ENCODE measurements at regions not wholly inside any gene's neighbourhood (a gene's known extent, or its start where the extent isn't known, plus 50 kb on each side); places are given as distances from the start of the nearest gene placed in this dataset.
"Not testable (repeated sequence)": the region's sequence is repeated elsewhere in the genome, so short reads cannot be mapped to it uniquely, and the experiment has no call there.

DNA sequence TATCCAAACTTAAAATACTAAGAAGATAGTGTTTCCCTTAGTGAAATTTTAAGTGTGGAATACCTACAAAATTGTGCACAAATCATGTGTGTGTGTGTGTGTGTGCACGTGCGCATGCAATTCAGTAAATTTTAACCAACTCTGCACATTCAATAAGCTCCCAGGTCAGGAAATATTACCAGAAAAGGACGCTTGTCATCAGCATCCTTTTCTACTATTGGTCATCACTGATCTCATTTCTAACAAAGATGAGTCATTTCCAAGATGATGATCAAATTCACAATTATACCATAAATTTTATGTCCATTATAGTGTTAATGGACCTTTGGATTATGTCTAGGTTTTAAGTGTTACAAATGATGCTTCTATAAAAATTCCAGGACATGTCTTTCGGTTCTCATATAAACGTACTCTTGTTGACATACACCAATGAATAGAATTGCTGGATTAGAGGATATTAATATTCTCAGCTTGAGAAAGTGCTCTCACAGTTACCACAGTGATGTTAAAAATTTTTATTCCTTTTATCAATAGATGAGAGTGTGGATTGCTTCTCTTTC, 560.9 kb upstream of the AGA start:
- no peaks in the 10 kb centered on the region for H3K36me3 Mint-ChIP-seq
- peaks cover 0 to 8% (median 0%) of the 10 kb centered on the region in 3 donors for H3K9me3 Mint-ChIP-seq
- no peaks in the 10 kb centered on the region for H3K27me3 Mint-ChIP-seq
- no peak overlapping the region for H3K27ac Mint-ChIP-seq
- no peaks in the 10 kb centered on the region for H3K4me1 Mint-ChIP-seq
- no peak overlapping the region for H3K4me3 Mint-ChIP-seq

- H3K27me3 Mint-ChIP-seq: no peaks in the 10 kb centered on the region
- H3K4me1 Mint-ChIP-seq: no peaks in the 10 kb centered on the region
- H3K27ac Mint-ChIP-seq: no peak overlapping the region
- peaks cover 0 to 8% (median 0%) of the 10 kb centered on the region in 3 donors for H3K9me3 Mint-ChIP-seq
- H3K4me3 Mint-ChIP-seq: no peak overlapping the region
- H3K36me3 Mint-ChIP-seq: no peaks in the 10 kb centered on the region
These were observed 568.4 kb upstream of the AGA start for GRCh38 chr4:178010596-178010995.

DNA sequence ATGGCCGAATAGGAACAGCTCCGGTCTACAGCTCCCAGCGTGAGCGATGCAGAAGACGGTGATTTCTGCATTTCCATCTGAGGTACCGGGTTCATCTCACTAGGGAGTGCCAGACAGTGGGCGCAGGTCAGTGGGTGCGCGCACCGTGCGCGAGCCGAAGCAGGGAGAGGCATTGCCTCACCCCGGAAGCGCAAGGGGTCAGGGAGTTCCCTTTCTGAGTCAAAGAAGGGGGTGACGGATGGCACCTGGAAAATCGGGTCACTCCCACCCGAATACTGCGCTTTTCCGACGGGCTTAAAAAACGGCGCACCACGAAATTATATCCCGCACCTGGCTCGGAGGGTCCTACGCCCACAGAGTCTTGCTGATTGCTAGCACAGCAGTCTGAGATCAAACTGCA, 572.8 kb upstream of the AGA start:
- H3K4me3 Mint-ChIP-seq, H3K27me3 Mint-ChIP-seq: not testable (repeated sequence)

DNA sequence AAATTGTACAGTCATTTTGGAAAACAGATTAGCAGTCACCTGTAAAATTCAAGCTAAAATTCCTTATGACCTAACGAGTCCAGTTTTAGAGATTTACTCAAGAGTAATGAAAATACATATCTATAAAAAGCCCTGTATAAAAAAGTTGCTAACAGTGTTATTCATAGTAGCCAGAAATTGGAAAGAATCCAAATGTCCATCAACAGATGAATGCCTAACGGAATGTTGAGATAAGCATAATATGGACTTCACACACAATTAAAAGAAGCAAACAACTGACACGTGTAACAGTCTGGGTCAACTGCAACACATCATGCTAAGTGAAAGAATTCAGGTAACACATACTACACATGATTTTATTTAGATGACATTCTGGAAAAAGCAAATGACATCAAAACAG, 584.8 kb upstream of the AGA start:
- H3K4me3 Mint-ChIP-seq: no peak overlapping the region
- H3K36me3 Mint-ChIP-seq: no peaks in the 10 kb centered on the region
- no peak overlapping the region for H3K27ac Mint-ChIP-seq
- H3K4me1 Mint-ChIP-seq: no peaks in the 10 kb centered on the region
- peaks cover 1 to 4% (median 1%) of the 10 kb centered on the region in 3 donors for H3K9me3 Mint-ChIP-seq
- H3K27me3 Mint-ChIP-seq: no peaks in the 10 kb centered on the region

More for the DNA sequence above, 572.8 kb upstream of the AGA start:
- not testable (repeated sequence) for H3K9me3 Mint-ChIP-seq, H3K27ac Mint-ChIP-seq, H3K4me1 Mint-ChIP-seq, H3K36me3 Mint-ChIP-seq

DNA sequence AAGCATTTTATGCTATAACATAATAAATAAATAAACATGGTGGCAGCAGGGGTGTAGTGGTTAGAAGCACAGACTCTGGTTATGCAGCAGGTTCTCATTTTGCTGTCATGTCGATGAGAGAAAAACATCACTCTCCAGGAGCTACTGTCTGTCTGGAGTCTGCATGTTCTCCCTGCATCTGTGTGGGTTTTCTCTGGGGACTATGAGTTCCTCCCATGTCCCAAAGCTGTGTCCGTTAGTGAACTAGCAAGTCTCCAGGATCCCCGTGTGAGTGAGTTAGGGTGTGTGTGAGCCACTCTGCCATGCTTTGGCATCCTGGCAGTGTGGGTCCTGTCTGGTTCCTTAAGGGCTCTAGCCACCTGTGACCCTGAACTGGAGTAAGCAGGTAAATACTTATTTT, 585.6 kb upstream of the AGA start:
- H3K36me3 Mint-ChIP-seq: no peaks in the 10 kb centered on the region
- peaks cover 1 to 4% (median 1%) of the 10 kb centered on the region in 3 donors for H3K9me3 Mint-ChIP-seq
- no peaks in the 10 kb centered on the region for H3K27me3 Mint-ChIP-seq
- no peak overlapping the region for H3K4me3 Mint-ChIP-seq
- H3K27ac Mint-ChIP-seq: no peak overlapping the region
- no peaks in the 10 kb centered on the region for H3K4me1 Mint-ChIP-seq

DNA sequence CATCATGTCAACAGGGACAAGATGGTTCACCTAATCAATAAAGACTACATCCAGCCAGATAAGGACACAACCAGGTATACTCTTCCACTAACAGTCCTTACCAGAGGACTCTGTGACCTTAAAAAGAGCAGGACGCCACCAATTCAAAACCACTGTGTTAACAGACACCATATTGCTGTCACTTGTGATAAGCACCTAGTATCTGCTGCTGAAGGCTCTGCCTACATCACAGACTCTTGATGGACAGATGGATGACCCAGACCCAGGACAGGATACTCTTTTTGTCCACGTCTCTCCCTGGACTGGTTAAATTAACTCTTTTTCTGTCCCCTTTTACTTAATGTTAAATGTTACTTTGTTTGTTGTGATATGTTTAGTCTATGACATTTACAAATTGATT, 586.2 kb upstream of the AGA start:
- Mint-ChIP-seq H3K9me3 (peaks cover 1 to 4% (median 1%) of the 10 kb centered on the region in 3 donors), H3K4me3 (no peak overlapping the region), H3K36me3 (no peaks in the 10 kb centered on the region), H3K4me1 (no peaks in the 10 kb centered on the region), H3K27me3 (no peaks in the 10 kb centered on the region), H3K27ac (no peak overlapping the region)

GRCh38 chr4:178037459-178038214, 595.4 kb upstream of the AGA start:
- Mint-ChIP-seq H3K27ac (no peak overlapping the region), H3K9me3 (peaks cover 0 to 7% (median 2%) of the 10 kb centered on the region in 3 donors), H3K27me3 (no peaks in the 10 kb centered on the region), H3K4me3 (no peak overlapping the region), H3K36me3 (peaks cover 3% of the 10 kb centered on the region), H3K4me1 (no peaks in the 10 kb centered on the region)

- Mint-ChIP-seq H3K9me3 (peaks cover 4 to 6% (median 4%) of the 10 kb centered on the region in 3 donors), H3K36me3 (no peaks in the 10 kb centered on the region), H3K4me3 (no peak overlapping the region), H3K27me3 (no peaks in the 10 kb centered on the region), H3K4me1 (no peaks in the 10 kb centered on the region), H3K27ac (no peak overlapping the region)
These were observed 614.8 kb upstream of the AGA start for GRCh38 chr4:178056996-178057395.

GRCh38 chr4:178063568-178063967, 621.3 kb upstream of the AGA start:
- Mint-ChIP-seq H3K4me1 (no peaks in the 10 kb centered on the region), H3K27ac (no peak overlapping the region), H3K27me3 (no peaks in the 10 kb centered on the region), H3K9me3 (peaks cover 2 to 4% (median 3%) of the 10 kb centered on the region in 3 donors), H3K36me3 (no peaks in the 10 kb centered on the region), H3K4me3 (no peak overlapping the region)

DNA sequence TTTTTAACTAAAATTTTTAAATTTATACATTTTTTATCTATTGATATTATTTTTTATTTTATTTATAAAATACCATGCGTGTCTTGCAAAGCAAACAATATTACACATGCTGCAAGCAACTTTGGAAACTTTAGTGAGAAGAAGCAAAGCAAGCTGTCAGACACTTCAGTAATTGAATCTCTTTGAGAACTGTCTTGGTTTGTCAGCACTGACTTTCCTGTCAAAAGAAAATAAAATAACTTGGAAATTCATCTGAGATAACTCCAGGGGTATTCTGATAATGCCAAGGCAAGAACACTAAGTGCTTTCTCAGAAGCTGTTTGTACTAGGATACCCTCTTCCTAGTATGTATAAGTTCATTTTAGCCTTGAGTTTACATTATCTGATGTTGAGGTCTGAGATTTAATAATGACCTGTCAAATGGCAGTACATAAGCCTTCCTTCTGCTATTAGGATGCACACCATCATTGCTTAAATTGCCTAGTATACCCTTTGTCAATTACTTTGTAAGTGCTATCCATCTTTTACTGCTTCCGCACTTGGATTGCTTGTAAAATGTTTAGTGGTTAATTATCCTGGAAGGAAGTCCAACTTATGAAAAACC, 624.2 kb upstream of the AGA start:
- H3K4me3 Mint-ChIP-seq: no peak overlapping the region
- H3K36me3 Mint-ChIP-seq: no peaks in the 10 kb centered on the region
- no peaks in the 10 kb centered on the region for H3K27me3 Mint-ChIP-seq

DNA sequence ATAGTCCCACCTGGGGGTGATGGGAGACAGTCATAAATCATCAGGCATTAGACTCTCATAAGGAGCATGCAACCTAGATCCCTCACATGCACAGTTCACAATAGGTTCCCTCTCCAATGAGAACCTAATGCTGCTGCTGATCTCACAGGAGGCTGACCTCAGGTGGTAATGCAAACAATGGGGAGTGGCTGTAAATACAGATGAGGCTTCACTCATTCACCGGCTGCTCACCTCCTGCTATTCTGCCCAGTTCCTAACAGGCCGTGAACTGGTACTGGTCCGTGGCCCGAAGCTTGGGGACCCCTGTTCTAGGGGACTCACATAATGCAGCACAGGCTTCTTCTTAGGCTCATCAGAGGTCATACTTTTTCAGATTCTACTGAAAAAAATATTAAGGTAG, 625.9 kb upstream of the AGA start:
- no peak overlapping the region for H3K4me3 Mint-ChIP-seq
- H3K4me1 Mint-ChIP-seq: no peaks in the 10 kb centered on the region
- H3K27ac Mint-ChIP-seq: no peak overlapping the region
- H3K27me3 Mint-ChIP-seq: no peaks in the 10 kb centered on the region
- H3K9me3 Mint-ChIP-seq: peaks cover 0 to 3% (median 2%) of the 10 kb centered on the region in 3 donors
- H3K36me3 Mint-ChIP-seq: no peaks in the 10 kb centered on the region

More for the DNA sequence above, 624.2 kb upstream of the AGA start:
- Mint-ChIP-seq H3K9me3 (peaks cover 0 to 3% (median 2%) of the 10 kb centered on the region in 3 donors), H3K4me1 (no peaks in the 10 kb centered on the region), H3K27ac (no peak overlapping the region)

DNA sequence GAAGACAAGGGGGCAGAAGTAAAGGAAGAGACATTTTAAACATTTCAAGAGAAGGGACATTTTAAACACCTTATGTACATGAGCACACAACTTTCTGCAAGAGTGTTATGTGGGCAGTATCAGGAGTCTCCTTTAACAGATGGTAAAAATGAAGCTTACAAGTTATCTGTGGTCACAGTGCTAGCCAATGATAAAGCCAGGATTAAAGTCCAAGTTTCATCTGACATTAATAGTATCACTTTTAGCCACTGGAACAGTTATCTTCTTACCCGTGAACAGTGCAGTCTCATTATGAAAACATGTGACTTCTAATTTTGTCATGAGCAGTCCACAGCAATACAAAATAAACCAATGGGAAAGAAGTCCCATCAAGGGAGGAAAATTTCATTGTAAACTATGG, 627.9 kb upstream of the AGA start:
- Mint-ChIP-seq H3K4me1 (no peaks in the 10 kb centered on the region), H3K9me3 (peaks cover 0 to 3% (median 2%) of the 10 kb centered on the region in 3 donors), H3K4me3 (no peak overlapping the region), H3K36me3 (no peaks in the 10 kb centered on the region), H3K27me3 (no peaks in the 10 kb centered on the region), H3K27ac (no peak overlapping the region)

GRCh38 chr4:178080312-178080711, 638.1 kb upstream of the AGA start:
- Mint-ChIP-seq H3K36me3 (no peaks in the 10 kb centered on the region), H3K4me3 (no peak overlapping the region), H3K9me3 (peaks cover 0 to 3% (median under 1%) of the 10 kb centered on the region in 3 donors), H3K27ac (no peak overlapping the region), H3K27me3 (no peaks in the 10 kb centered on the region), H3K4me1 (no peaks in the 10 kb centered on the region)

DNA sequence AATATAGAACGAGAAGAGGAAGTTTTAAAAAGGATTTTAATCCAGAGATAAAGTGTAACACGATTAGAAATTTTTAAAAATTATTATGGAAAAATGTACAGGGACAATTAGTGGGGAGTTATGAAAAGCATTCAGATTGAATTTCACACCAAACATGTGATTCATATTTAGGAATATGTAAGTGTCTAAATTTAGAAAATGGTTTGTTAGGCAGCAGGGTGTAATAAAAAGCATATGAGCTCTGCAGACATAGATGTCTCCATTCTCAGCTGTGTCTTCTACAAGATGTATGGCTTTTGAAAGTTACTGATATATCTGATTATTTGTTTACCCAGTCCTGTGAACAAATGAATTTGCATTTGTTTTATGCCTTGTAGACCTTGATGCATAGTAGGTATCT, 638.9 kb upstream of the AGA start:
- Mint-ChIP-seq H3K9me3 (peaks cover 0 to 3% (median 2%) of the 10 kb centered on the region in 3 donors), H3K4me1 (no peaks in the 10 kb centered on the region), H3K27me3 (no peaks in the 10 kb centered on the region), H3K36me3 (no peaks in the 10 kb centered on the region), H3K4me3 (no peak overlapping the region), H3K27ac (no peak overlapping the region)

DNA sequence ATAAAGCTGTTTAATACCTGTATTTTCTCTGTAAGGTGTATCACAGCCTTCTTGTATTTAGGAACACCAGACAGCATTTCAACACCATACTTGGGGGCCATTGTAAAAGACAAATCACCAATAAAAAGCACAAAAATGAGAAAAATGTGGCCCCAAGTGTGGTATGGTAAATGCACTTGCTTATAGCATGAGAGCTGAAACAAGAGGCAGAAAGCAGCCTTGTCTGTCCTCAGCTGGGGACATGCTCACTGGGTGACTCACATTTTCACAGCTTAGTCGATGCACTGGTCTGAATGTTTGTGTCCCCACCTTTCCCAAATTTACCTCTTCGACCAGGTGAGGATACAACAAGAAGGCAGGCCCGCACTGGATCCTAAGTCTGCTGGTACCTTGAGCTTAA, 639.7 kb upstream of the AGA start:
- Mint-ChIP-seq H3K9me3 (peaks cover 0 to 3% (median 2%) of the 10 kb centered on the region in 3 donors), H3K4me3 (no peak overlapping the region), H3K36me3 (no peaks in the 10 kb centered on the region), H3K27ac (no peak overlapping the region), H3K27me3 (no peaks in the 10 kb centered on the region), H3K4me1 (no peaks in the 10 kb centered on the region)

- Mint-ChIP-seq H3K4me3 (no peak overlapping the region), H3K9me3 (peaks cover 0 to 3% (median 2%) of the 10 kb centered on the region in 3 donors), H3K4me1 (no peaks in the 10 kb centered on the region), H3K27ac (no peak overlapping the region), H3K36me3 (no peaks in the 10 kb centered on the region), H3K27me3 (no peaks in the 10 kb centered on the region)
These were observed 640.7 kb upstream of the AGA start for GRCh38 chr4:178082906-178083305.

All from IgD-negative memory B cell (primary cell).